HEK293 (cell line): ENCODE measurements at regions not wholly inside any gene's neighbourhood (a gene's known extent, or its start where the extent isn't known, plus 50 kb on each side); places are given as distances from the start of the nearest gene placed in this dataset.

Experiments used
- CTCF ChIA-PET: fragments of 350-600 bp; formaldehyde crosslinking; extraction: SDS; loops from one replicate; lab custom pipeline; 2021; ENCODE audit warnings: antibody characterized with exemption; lab: Yijun Ruan, JAX
- POLR2A ChIA-PET: fragments of 300-600 bp; formaldehyde crosslinking; extraction: SDS; loops from one replicate; lab custom pipeline; 2020; ENCODE audit warnings: antibody characterized with exemption, inconsistent platforms; lab: Yijun Ruan, JAX
- H3K27ac ChIP-seq: fragments of 200-500 bp; sonication (Bioruptor generic); 2 replicates; pipeline ENCODE4 v1.5.1; 2014; ENCODE audit warnings: low read depth, low read length, control low read depth, inconsistent platforms; ENCODE audit errors: extremely low read depth
- H3K36me3 ChIP-seq, 2 experiments: fragments of 200-500 bp in 1 of 2; sonication (Bioruptor generic) in 1 of 2; 1 replicate in 1 of 2; 2 replicates in 1 of 2; pipeline ENCODE4 v1.5.1; 2014 to 2017; ENCODE audit warnings: inconsistent platforms in 2 of 2, low read length in 2 of 2; ENCODE audit not compliant: control insufficient read depth in 2 of 2, insufficient read depth in 1 of 2
- H3K4me1 ChIP-seq: fragments of 200-500 bp; sonication (Bioruptor generic); 2 replicates; pipeline ENCODE4 v1.5.1; 2014; ENCODE audit warnings: mild to moderate bottlenecking, low read length, inconsistent platforms; ENCODE audit not compliant: control insufficient read depth, insufficient read depth
- H3K4me3 ChIP-seq: 2 replicates; pipeline ENCODE4 v1.5.1; 2011; ENCODE audit warnings: low read depth, mild to moderate bottlenecking, control low read depth, low read length, moderate library complexity
- H3K9me3 ChIP-seq: fragments of 200-500 bp; sonication (Bioruptor generic); 2 replicates; pipeline ENCODE4 v1.5.1; 2014; ENCODE audit warnings: low read depth, low read length, inconsistent platforms; ENCODE audit not compliant: control insufficient read depth, insufficient read depth
- HOXD13 ChIP-seq: sonication (generic); formaldehyde crosslinking; IDR thresholded peaks from 2 replicates; pipeline ENCODE4 v1.8.0; 2022; ENCODE audit warnings: missing genetic modification reagents, borderline replicate concordance
- SP2 ChIP-seq: fragments of 450-650 bp; formaldehyde crosslinking; IDR thresholded peaks from 2 replicates; pipeline ENCODE4 v1.5.1; 2016; ENCODE audit warnings: missing biosample characterization, missing genetic modification characterization
- ZBTB20 ChIP-seq: fragments of 450-650 bp; formaldehyde crosslinking; IDR thresholded peaks from 2 replicates; pipeline ENCODE4 v1.5.1; 2016; ENCODE audit warnings: missing biosample characterization, missing genetic modification characterization
- ZBTB48 ChIP-seq: fragments of 450-650 bp; formaldehyde crosslinking; IDR thresholded peaks from 2 replicates; pipeline ENCODE4 v1.5.1; 2016; ENCODE audit warnings: missing biosample characterization, missing genetic modification characterization
- ZBTB7A ChIP-seq: fragments of 450-650 bp; formaldehyde crosslinking; IDR thresholded peaks from 2 replicates; pipeline ENCODE4 v1.5.1; 2016; ENCODE audit warnings: low read depth, missing biosample characterization, missing genetic modification characterization
- ZFP3 ChIP-seq: fragments of 450-650 bp; formaldehyde crosslinking; IDR thresholded peaks from 2 replicates; pipeline ENCODE4 v1.5.1; 2016; ENCODE audit warnings: low read depth, missing biosample characterization, missing genetic modification characterization
- ZNF112 ChIP-seq: fragments of 450-650 bp; formaldehyde crosslinking; IDR thresholded peaks from 2 replicates; pipeline ENCODE4 v1.5.0; 2017; ENCODE audit warnings: missing biosample characterization, missing genetic modification characterization
- ZNF132 ChIP-seq: fragments of 450-650 bp; formaldehyde crosslinking; IDR thresholded peaks from 2 replicates; pipeline ENCODE4 v1.5.1; 2017; ENCODE audit warnings: missing biosample characterization, missing genetic modification characterization, borderline replicate concordance
- ZNF138 ChIP-seq: fragments of 450-650 bp; formaldehyde crosslinking; IDR thresholded peaks from 2 replicates; pipeline ENCODE4 v1.5.1; 2016; ENCODE audit warnings: missing biosample characterization, missing genetic modification characterization, borderline replicate concordance
- ZNF184 ChIP-seq: fragments of 450-650 bp; IDR thresholded peaks from 2 replicates; pipeline ENCODE4 v1.5.1; 2018; ENCODE audit warnings: missing biosample characterization, mild to moderate bottlenecking, missing genetic modification characterization
- ZNF239 ChIP-seq: fragments of 450-650 bp; formaldehyde crosslinking; IDR thresholded peaks from 2 replicates; pipeline ENCODE4 v1.5.1; 2016; ENCODE audit warnings: missing biosample characterization, missing genetic modification characterization
- ZNF473 ChIP-seq: fragments of 450-650 bp; formaldehyde crosslinking; IDR thresholded peaks from 2 replicates; pipeline ENCODE4 v1.5.1; 2017; ENCODE audit warnings: missing biosample characterization, missing genetic modification characterization
- ZNF596 ChIP-seq: fragments of 450-650 bp; IDR thresholded peaks from 2 replicates; pipeline ENCODE4 v1.5.0; 2018; ENCODE audit warnings: missing biosample characterization, mild to moderate bottlenecking, missing genetic modification characterization, moderate library complexity
- ZNF677 ChIP-seq: fragments of 450-650 bp; IDR thresholded peaks from 2 replicates; pipeline ENCODE4 v1.5.0; 2018; ENCODE audit warnings: missing biosample characterization, mild to moderate bottlenecking, missing genetic modification characterization, moderate library complexity
- TF ChIP-seq, protein P1 (sequence below): fragments of 450-650 bp; formaldehyde crosslinking; IDR thresholded peaks from 2 replicates; pipeline ENCODE4 v1.5.1; 2016; ENCODE audit warnings: missing biosample characterization, missing genetic modification characterization
- TF ChIP-seq, protein P2 (sequence below): fragments of 450-650 bp; formaldehyde crosslinking; IDR thresholded peaks from 2 replicates; pipeline ENCODE4 v1.5.1; 2016; ENCODE audit warnings: missing biosample characterization, missing genetic modification characterization
- TF ChIP-seq, protein P3 (sequence below): fragments of 450-650 bp; formaldehyde crosslinking; IDR thresholded peaks from 2 replicates; pipeline ENCODE4 v1.5.1; 2016; ENCODE audit warnings: missing biosample characterization, missing genetic modification characterization, borderline replicate concordance
- TF ChIP-seq, protein P4 (sequence below): fragments of 450-650 bp; formaldehyde crosslinking; IDR thresholded peaks from 2 replicates; pipeline ENCODE4 v1.5.1; 2016; ENCODE audit warnings: missing biosample characterization, missing genetic modification characterization
- TF ChIP-seq, protein P5 (sequence below): fragments of 450-650 bp; formaldehyde crosslinking; IDR thresholded peaks from 2 replicates; pipeline ENCODE4 v1.5.1; 2016; ENCODE audit warnings: missing biosample characterization, missing genetic modification characterization, borderline replicate concordance

DNA sequence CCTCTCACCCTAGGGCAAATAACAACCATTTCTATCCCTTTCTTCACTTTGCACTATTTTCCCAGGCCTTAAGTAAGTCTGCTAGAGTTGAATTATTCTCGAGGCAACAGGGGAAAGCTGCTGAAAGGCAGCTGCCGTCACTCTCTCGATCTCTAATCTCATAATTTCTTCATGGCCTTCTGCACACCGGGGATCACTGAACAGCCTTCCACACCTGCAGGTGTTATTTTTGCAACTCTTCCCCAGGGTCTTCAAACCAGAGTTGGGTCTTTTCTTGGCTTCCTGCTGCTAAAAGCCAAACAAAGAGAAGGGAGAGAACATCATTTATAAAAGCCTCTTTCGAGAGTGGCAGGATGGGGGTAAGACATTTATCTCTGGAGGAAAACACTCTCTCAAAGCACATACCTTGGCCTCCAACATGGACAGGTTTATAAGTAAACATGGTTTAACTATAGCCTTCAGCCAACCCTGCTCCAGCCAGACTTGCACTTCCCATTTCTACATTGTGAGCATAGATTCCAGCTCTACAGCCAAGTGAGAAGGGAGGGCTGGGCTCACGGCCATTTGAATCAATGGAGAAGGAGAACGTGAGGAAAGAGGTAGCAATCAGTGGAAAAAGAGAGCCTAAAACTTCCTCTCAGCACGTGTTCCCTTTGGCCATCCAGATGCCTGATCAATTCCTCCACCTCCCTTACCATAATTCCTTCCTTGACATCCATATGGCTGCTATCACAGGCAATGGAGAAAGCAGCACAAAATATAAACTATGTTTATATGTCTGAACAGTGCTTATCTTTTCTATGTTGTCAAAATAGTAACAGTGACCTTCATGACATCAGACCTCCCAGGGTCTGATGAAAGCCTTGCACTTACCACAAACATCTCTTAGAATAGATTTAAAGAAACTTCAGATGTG is 464.9 kb downstream of the TLE1 start:
- no peak overlapping the region for H3K4me3 ChIP-seq
- H3K4me1 ChIP-seq = no peaks in the 10 kb centered on the region
- CTCF ChIA-PET = no interaction called here
- POLR2A ChIA-PET = no interaction called here
- H3K36me3 ChIP-seq = no peaks in the 10 kb centered on the region
- H3K9me3 ChIP-seq = no peaks in the 10 kb centered on the region
- no peak overlapping the region for H3K27ac ChIP-seq
- no peak for TF ChIP-seq ZBTB20
- no peak for TF ChIP-seq ZBTB48 (tag by site-specific recombination)
- no peak for TF ChIP-seq ZFP3 (tag by site-specific recombination)
- TF ChIP-seq ZNF132 (tag by site-specific recombination) = no peak

DNA sequence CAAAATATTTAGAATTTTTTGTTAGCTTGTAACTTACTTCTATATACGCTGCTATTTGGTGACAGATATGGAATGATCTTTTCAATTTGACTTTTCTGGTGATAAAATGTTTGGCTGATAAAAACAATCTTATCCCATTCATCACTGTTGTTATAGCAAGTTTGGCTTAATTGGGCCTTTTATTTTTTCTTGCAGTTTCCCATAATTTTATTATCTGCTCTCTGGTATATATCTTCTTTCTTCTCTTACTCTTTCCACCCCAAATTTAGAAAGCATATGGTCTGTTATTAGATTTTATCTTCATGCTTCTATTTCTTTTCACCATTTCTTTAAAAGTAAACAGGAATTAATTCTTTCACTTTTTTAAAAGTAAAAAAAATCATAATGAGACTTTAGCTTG is 474.4 kb downstream of the TLE1 start:
- Histone ChIP-seq H3K4me1 (no peaks in the 10 kb centered on the region), H3K36me3 (no peaks in the 10 kb centered on the region), H3K27ac (no peak overlapping the region), H3K9me3 (no peaks in the 10 kb centered on the region), H3K4me3 (no peak overlapping the region)
- ChIA-PET CTCF (interaction anchor here (0.7 kb wide), 1 partner anchor 445 kb away, joined by 3 read pairs; no protein-coding TSS in a partner anchor), POLR2A (no interaction called here)
- TF ChIP-seq ZNF239 (tag by site-specific recombination) (no peak), HOXD13 (CRISPR knock-in tag) (no peak), ZNF184 (tag by site-specific recombination) (no peak), SP2 (tag by site-specific recombination) (no peak), ZNF677 (tag by site-specific recombination) (no peak), ZNF473 (tag by site-specific recombination) (no peak), ZBTB7A (tag by site-specific recombination) (no peak), ZNF596 (tag by site-specific recombination) (no peak), ZNF138 (tag by site-specific recombination) (no peak), ZNF112 (tag by site-specific recombination) (no peak)
- TF ChIP-seq, protein P1, sequence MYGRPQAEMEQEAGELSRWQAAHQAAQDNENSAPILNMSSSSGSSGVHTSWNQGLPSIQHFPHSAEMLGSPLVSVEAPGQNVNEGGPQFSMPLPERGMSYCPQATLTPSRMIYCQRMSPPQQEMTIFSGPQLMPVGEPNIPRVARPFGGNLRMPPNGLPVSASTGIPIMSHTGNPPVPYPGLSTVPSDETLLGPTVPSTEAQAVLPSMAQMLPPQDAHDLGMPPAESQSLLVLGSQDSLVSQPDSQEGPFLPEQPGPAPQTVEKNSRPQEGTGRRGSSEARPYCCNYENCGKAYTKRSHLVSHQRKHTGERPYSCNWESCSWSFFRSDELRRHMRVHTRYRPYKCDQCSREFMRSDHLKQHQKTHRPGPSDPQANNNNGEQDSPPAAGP (tag by site-specific recombination) = no peak
- TF ChIP-seq, protein P2, sequence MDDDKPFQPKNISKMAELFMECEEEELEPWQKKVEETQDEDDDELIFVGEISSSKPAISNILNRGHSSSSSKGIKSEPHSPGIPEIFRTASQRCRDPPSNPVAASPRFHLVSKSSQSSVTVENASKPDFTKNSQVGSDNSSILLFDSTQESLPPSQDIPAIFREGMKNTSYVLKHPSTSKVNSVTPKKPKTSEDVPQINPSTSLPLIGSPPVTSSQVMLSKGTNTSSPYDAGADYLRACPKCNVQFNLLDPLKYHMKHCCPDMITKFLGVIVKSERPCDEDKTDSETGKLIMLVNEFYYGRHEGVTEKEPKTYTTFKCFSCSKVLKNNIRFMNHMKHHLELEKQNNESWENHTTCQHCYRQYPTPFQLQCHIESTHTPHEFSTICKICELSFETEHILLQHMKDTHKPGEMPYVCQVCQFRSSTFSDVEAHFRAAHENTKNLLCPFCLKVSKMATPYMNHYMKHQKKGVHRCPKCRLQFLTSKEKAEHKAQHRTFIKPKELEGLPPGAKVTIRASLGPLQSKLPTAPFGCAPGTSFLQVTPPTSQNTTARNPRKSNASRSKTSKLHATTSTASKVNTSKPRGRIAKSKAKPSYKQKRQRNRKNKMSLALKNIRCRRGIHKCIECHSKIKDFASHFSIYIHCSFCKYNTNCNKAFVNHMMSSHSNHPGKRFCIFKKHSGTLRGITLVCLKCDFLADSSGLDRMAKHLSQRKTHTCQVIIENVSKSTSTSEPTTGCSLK (tag by site-specific recombination) = no peak
- TF ChIP-seq, protein P3, sequence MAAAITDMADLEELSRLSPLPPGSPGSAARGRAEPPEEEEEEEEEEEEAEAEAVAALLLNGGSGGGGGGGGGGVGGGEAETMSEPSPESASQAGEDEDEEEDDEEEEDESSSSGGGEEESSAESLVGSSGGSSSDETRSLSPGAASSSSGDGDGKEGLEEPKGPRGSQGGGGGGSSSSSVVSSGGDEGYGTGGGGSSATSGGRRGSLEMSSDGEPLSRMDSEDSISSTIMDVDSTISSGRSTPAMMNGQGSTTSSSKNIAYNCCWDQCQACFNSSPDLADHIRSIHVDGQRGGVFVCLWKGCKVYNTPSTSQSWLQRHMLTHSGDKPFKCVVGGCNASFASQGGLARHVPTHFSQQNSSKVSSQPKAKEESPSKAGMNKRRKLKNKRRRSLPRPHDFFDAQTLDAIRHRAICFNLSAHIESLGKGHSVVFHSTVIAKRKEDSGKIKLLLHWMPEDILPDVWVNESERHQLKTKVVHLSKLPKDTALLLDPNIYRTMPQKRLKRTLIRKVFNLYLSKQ (tag by site-specific recombination) = no peak
- TF ChIP-seq, protein P4, sequence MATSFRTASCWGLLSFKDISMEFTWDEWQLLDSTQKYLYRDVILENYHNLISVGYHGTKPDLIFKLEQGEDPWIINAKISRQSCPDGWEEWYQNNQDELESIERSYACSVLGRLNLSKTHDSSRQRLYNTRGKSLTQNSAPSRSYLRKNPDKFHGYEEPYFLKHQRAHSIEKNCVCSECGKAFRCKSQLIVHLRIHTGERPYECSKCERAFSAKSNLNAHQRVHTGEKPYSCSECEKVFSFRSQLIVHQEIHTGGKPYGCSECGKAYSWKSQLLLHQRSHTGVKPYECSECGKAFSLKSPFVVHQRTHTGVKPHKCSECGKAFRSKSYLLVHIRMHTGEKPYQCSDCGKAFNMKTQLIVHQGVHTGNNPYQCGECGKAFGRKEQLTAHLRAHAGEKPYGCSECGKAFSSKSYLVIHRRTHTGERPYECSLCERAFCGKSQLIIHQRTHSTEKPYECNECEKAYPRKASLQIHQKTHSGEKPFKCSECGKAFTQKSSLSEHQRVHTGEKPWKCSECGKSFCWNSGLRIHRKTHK (tag by site-specific recombination) = no peak
- TF ChIP-seq, protein P5, sequence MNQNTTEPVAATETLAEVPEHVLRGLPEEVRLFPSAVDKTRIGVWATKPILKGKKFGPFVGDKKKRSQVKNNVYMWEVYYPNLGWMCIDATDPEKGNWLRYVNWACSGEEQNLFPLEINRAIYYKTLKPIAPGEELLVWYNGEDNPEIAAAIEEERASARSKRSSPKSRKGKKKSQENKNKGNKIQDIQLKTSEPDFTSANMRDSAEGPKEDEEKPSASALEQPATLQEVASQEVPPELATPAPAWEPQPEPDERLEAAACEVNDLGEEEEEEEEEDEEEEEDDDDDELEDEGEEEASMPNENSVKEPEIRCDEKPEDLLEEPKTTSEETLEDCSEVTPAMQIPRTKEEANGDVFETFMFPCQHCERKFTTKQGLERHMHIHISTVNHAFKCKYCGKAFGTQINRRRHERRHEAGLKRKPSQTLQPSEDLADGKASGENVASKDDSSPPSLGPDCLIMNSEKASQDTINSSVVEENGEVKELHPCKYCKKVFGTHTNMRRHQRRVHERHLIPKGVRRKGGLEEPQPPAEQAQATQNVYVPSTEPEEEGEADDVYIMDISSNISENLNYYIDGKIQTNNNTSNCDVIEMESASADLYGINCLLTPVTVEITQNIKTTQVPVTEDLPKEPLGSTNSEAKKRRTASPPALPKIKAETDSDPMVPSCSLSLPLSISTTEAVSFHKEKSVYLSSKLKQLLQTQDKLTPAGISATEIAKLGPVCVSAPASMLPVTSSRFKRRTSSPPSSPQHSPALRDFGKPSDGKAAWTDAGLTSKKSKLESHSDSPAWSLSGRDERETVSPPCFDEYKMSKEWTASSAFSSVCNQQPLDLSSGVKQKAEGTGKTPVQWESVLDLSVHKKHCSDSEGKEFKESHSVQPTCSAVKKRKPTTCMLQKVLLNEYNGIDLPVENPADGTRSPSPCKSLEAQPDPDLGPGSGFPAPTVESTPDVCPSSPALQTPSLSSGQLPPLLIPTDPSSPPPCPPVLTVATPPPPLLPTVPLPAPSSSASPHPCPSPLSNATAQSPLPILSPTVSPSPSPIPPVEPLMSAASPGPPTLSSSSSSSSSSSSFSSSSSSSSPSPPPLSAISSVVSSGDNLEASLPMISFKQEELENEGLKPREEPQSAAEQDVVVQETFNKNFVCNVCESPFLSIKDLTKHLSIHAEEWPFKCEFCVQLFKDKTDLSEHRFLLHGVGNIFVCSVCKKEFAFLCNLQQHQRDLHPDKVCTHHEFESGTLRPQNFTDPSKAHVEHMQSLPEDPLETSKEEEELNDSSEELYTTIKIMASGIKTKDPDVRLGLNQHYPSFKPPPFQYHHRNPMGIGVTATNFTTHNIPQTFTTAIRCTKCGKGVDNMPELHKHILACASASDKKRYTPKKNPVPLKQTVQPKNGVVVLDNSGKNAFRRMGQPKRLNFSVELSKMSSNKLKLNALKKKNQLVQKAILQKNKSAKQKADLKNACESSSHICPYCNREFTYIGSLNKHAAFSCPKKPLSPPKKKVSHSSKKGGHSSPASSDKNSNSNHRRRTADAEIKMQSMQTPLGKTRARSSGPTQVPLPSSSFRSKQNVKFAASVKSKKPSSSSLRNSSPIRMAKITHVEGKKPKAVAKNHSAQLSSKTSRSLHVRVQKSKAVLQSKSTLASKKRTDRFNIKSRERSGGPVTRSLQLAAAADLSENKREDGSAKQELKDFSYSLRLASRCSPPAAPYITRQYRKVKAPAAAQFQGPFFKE (tag by site-specific recombination) = no peak
